ENCODE measurements at regions not wholly inside any gene's neighbourhood (a gene's known extent, or its start where the extent isn't known, plus 50 kb on each side); places are given as distances from the start of the nearest gene placed in this dataset.

GRCh38 chr13:89740994-89741685 lies 1606.3 kb upstream of the MIR17HG start:
- H3K27ac ChIP-seq (ENCODE audit: low read depth, low read length) = no peak overlapping the region
- H2AFZ ChIP-seq (ENCODE audit: low read depth, low read length, severe bottlenecking) = no peak overlapping the region

DNA sequence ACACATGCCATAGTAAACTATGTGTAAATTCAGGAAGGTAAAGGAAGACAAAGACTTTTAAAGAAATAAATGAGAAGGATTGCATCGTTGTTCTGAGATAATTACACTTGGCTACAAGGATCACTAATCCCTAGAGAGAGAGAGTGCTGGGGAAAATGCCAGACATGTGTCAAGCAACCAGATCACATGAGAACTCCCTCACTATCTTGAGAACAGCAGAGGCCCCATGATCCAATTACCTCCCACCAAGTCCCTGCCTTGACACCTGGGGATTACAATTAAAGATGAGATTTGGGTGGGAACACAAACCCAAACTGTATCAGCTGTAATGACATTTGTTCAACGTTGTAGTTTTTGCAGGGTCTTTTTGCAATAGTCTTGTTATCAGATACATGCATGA lies 1600.9 kb upstream of the MIR17HG start:
- no peaks in the 10 kb centered on the region for H3K79me2 ChIP-seq (ENCODE audit: insufficient read depth, low read length)
- H3K9ac ChIP-seq (ENCODE audit: low read length) = no peak overlapping the region
- H3K9me2 ChIP-seq (replicated peaks; ENCODE audit: insufficient read depth, low read length) = no peaks in the 10 kb centered on the region
- no peaks in the 10 kb centered on the region for H3F3A ChIP-seq (ENCODE audit: insufficient read depth)
- H3K27ac ChIP-seq (ENCODE audit: low read depth, low read length) = no peak overlapping the region
- H3K27me3 ChIP-seq (ENCODE audit: low read length) = no peaks in the 10 kb centered on the region
- H4K20me1 ChIP-seq (ENCODE audit: low read depth, low read length) = no peaks in the 10 kb centered on the region
- no peaks in the 10 kb centered on the region for H3K36me3 ChIP-seq (ENCODE audit: low read length)
- H3K4me2 ChIP-seq (ENCODE audit: low read depth, low read length, poor library complexity, severe bottlenecking) = no peak overlapping the region
- H2AFZ ChIP-seq (ENCODE audit: low read depth, low read length, severe bottlenecking) = no peak overlapping the region
- TF ChIP-seq, protein P1, sequence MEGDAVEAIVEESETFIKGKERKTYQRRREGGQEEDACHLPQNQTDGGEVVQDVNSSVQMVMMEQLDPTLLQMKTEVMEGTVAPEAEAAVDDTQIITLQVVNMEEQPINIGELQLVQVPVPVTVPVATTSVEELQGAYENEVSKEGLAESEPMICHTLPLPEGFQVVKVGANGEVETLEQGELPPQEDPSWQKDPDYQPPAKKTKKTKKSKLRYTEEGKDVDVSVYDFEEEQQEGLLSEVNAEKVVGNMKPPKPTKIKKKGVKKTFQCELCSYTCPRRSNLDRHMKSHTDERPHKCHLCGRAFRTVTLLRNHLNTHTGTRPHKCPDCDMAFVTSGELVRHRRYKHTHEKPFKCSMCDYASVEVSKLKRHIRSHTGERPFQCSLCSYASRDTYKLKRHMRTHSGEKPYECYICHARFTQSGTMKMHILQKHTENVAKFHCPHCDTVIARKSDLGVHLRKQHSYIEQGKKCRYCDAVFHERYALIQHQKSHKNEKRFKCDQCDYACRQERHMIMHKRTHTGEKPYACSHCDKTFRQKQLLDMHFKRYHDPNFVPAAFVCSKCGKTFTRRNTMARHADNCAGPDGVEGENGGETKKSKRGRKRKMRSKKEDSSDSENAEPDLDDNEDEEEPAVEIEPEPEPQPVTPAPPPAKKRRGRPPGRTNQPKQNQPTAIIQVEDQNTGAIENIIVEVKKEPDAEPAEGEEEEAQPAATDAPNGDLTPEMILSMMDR (IDR thresholded peaks at IDR 0.05; ENCODE audit: insufficient read depth, low read length, poor library complexity, severe bottlenecking) = no peak
- no peak for TF ChIP-seq EZH2phosphoT487 (conservative IDR thresholded peaks at IDR 0.05; ENCODE audit: low read length)
- H3K9me3 ChIP-seq (ENCODE audit: insufficient read depth, low read length) = no peaks in the 10 kb centered on the region
- H3K4me3 ChIP-seq (ENCODE audit: insufficient read depth, low read length, poor library complexity, severe bottlenecking) = no peak overlapping the region

More at GRCh38 chr13:89740994-89741685, 1606.3 kb upstream of the MIR17HG start:
- H3K9me3 ChIP-seq (ENCODE audit: insufficient read depth, low read length) = no peaks in the 10 kb centered on the region
- H3K27me3 ChIP-seq (ENCODE audit: low read length) = no peaks in the 10 kb centered on the region
- no peaks in the 10 kb centered on the region for H3K9me2 ChIP-seq (replicated peaks; ENCODE audit: insufficient read depth, low read length)
- H3K79me2 ChIP-seq (ENCODE audit: insufficient read depth, low read length) = no peaks in the 10 kb centered on the region
- H4K20me1 ChIP-seq (ENCODE audit: low read depth, low read length) = no peaks in the 10 kb centered on the region
- TF ChIP-seq, protein P1 (IDR thresholded peaks at IDR 0.05; ENCODE audit: insufficient read depth, low read length, poor library complexity, severe bottlenecking) = no peak
- no peak for TF ChIP-seq EZH2phosphoT487 (conservative IDR thresholded peaks at IDR 0.05; ENCODE audit: low read length)
- no peaks in the 10 kb centered on the region for H3F3A ChIP-seq (ENCODE audit: insufficient read depth)
- H3K4me3 ChIP-seq (ENCODE audit: insufficient read depth, low read length, poor library complexity, severe bottlenecking) = no peak overlapping the region
- no peak overlapping the region for H3K4me2 ChIP-seq (ENCODE audit: low read depth, low read length, poor library complexity, severe bottlenecking)
- no peak overlapping the region for H3K9ac ChIP-seq (ENCODE audit: low read length)
- no peaks in the 10 kb centered on the region for H3K36me3 ChIP-seq (ENCODE audit: low read length)

DNA sequence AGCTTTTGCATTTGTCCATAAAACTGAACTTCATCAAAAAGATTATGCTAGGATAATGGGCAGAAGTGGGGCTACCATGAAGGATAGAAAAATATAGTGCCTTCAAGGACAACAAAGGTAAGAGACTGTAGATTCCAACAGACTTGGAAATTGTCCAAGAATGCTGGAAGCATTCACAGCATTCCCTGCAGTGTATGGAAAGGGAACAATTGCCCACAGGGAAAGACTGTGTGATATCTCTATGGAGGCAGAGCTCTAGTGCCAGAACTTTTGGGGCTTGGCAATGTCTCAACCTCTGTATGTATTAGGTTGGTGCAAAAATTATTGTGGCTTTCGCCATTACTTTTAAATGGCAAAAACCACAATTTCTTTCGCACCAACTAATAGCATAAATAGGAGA lies 1598.8 kb upstream of the MIR17HG start:
- no peaks in the 10 kb centered on the region for H3K79me2 ChIP-seq (ENCODE audit: insufficient read depth, low read length)
- no peak overlapping the region for H3K4me2 ChIP-seq (ENCODE audit: low read depth, low read length, poor library complexity, severe bottlenecking)
- no peaks in the 10 kb centered on the region for H4K20me1 ChIP-seq (ENCODE audit: low read depth, low read length)

More for the DNA sequence above, 1598.8 kb upstream of the MIR17HG start:
- Histone ChIP-seq H3K36me3 (ENCODE audit: low read length) (no peaks in the 10 kb centered on the region), H2AFZ (ENCODE audit: low read depth, low read length, severe bottlenecking) (no peak overlapping the region), H3K9me3 (ENCODE audit: insufficient read depth, low read length) (no peaks in the 10 kb centered on the region), H3K9me2 (replicated peaks; ENCODE audit: insufficient read depth, low read length) (no peaks in the 10 kb centered on the region), H3K9ac (ENCODE audit: low read length) (no peak overlapping the region), H3K4me3 (ENCODE audit: insufficient read depth, low read length, poor library complexity, severe bottlenecking) (no peak overlapping the region), H3F3A (ENCODE audit: insufficient read depth) (no peaks in the 10 kb centered on the region), H3K27me3 (ENCODE audit: low read length) (no peaks in the 10 kb centered on the region), H3K27ac (ENCODE audit: low read depth, low read length) (no peak overlapping the region)
- TF ChIP-seq EZH2phosphoT487 (conservative IDR thresholded peaks at IDR 0.05; ENCODE audit: low read length) = no peak
- TF ChIP-seq, protein P1 (IDR thresholded peaks at IDR 0.05; ENCODE audit: insufficient read depth, low read length, poor library complexity, severe bottlenecking) = no peak
